ENCODE measurements at regions not wholly inside any gene's neighbourhood (a gene's known extent, or its start where the extent isn't known, plus 50 kb on each side); places are given as distances from the start of the nearest gene placed in this dataset.
"Not testable (repeated sequence)": the region's sequence is repeated elsewhere in the genome, so short reads cannot be mapped to it uniquely, and the experiment has no call there.

- ATAC-seq (ENCODE audit: poor library complexity) (no peak), DNase-seq (no peak)
- intact Hi-C loops (cut with DNase I) = no loop called here
Measured at GRCh38 chr5:138702166-138703077, 50.8 kb upstream of the CTNNA1 start.

GRCh38 chr5:138701678-138702077 is 51.5 kb upstream of the CTNNA1 start:
- intact Hi-C loops (cut with DNase I) = no loop called here
- ATAC-seq (ENCODE audit: poor library complexity) (no peak), DNase-seq (no peak)

GRCh38 chr5:138700581-138701362 is 52.5 kb upstream of the CTNNA1 start:
- intact Hi-C loops (cut with DNase I) = no loop called here
- ATAC-seq (ENCODE audit: poor library complexity) = no peak
- DNase-seq = no peak

- ATAC-seq (ENCODE audit: poor library complexity) (no peak), DNase-seq (no peak)
- intact Hi-C loops (cut with DNase I) = no loop called here
Measured at GRCh38 chr5:138699482-138699881, 53.7 kb upstream of the CTNNA1 start.

GRCh38 chr5:138698713-138699112 is 54.5 kb upstream of the CTNNA1 start:
- intact Hi-C loops (cut with DNase I) = no loop called here
- ATAC-seq (ENCODE audit: poor library complexity) (no peak), DNase-seq (no peak)

- intact Hi-C loops (cut with DNase I) = no loop called here
Measured at GRCh38 chr5:138697720-138698360, 55.4 kb upstream of the CTNNA1 start.

GRCh38 chr5:138696501-138696900 is 56.7 kb upstream of the CTNNA1 start:
- intact Hi-C loops (cut with DNase I) = no loop called here
- no peak for DNase-seq
- ATAC-seq (ENCODE audit: poor library complexity) = no peak

More at GRCh38 chr5:138697720-138698360, 55.4 kb upstream of the CTNNA1 start:
- no peak for DNase-seq
- no peak for ATAC-seq (ENCODE audit: poor library complexity)

- intact Hi-C loops (cut with DNase I) = no loop called here
- no peak for DNase-seq
- no peak for ATAC-seq (ENCODE audit: poor library complexity)
Measured at GRCh38 chr5:138695781-138696180, 57.4 kb upstream of the CTNNA1 start.

- DNase-seq (no peak), ATAC-seq (ENCODE audit: poor library complexity) (no peak)
- intact Hi-C loops (cut with DNase I) = no loop called here
Measured at GRCh38 chr5:138694146-138694545, 59.1 kb upstream of the CTNNA1 start.

GRCh38 chr5:138692370-138692769 is 60.9 kb upstream of the CTNNA1 start:
- DNase-seq (no peak), ATAC-seq (ENCODE audit: poor library complexity) (no peak)
- intact Hi-C loops (cut with DNase I) = no loop called here

- intact Hi-C loops (cut with DNase I) = no loop called here
- no peak for DNase-seq
- no peak for ATAC-seq (ENCODE audit: poor library complexity)
Measured at GRCh38 chr5:138686668-138687067, 66.6 kb upstream of the CTNNA1 start.

GRCh38 chr5:138685193-138685745 is 68.0 kb upstream of the CTNNA1 start:
- intact Hi-C loops (cut with DNase I) = no loop called here
- ATAC-seq (ENCODE audit: poor library complexity) (no peak), DNase-seq (no peak)

GRCh38 chr5:138682462-138682861 is 70.8 kb upstream of the CTNNA1 start:
- DNase-seq; intact Hi-C loops (cut with DNase I); ATAC-seq (ENCODE audit: poor library complexity): not testable (repeated sequence)

- ATAC-seq (ENCODE audit: poor library complexity); DNase-seq; intact Hi-C loops (cut with DNase I): not testable (repeated sequence)
Measured at GRCh38 chr5:138678826-138679225, 74.4 kb upstream of the CTNNA1 start.

GRCh38 chr5:138677782-138678181 is 75.4 kb upstream of the CTNNA1 start:
- no peak for ATAC-seq (ENCODE audit: poor library complexity)

GRCh38 chr5:138676556-138677193 is 76.5 kb upstream of the CTNNA1 start:
- intact Hi-C loops (cut with DNase I) = no loop called here
- DNase-seq = no peak
- no peak for ATAC-seq (ENCODE audit: poor library complexity)

More at GRCh38 chr5:138677782-138678181, 75.4 kb upstream of the CTNNA1 start:
- intact Hi-C loops (cut with DNase I) = no loop called here
- DNase-seq = no peak

GRCh38 chr5:138676002-138676401 is 77.2 kb upstream of the CTNNA1 start:
- DNase-seq (no peak), ATAC-seq (ENCODE audit: poor library complexity) (no peak)
- intact Hi-C loops (cut with DNase I) = no loop called here

Measured in Right ventricle myocardium superior (tissue), 1 donor.